ENCODE measurements at regions not wholly inside any gene's neighbourhood (a gene's known extent, or its start where the extent isn't known, plus 50 kb on each side); places are given as distances from the start of the nearest gene placed in this dataset.

DNA sequence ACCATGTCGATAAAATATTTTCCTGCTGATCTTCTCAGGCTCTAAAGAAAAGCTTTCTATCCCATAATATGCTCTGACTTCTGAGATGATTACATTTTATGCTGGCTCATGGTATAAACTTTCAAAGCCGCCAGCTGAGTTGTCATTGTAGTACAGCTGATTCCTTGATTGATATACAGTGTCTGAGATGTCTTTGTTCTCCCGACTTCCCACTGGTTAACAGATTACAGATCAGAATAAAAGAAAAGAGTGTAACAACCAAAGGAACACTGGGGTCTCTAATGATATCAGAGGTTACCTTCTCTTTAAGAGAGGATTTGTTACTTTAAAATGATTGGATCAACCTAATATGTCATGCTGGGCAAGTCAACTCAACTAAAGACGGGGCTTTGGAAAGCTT lies 485.4 kb upstream of the LRRC7 start:
- no peak for TF ChIP-seq FOXM1 (IDR thresholded peaks at IDR 0.05; ENCODE audit: borderline replicate concordance)
- TF ChIP-seq, protein P1, sequence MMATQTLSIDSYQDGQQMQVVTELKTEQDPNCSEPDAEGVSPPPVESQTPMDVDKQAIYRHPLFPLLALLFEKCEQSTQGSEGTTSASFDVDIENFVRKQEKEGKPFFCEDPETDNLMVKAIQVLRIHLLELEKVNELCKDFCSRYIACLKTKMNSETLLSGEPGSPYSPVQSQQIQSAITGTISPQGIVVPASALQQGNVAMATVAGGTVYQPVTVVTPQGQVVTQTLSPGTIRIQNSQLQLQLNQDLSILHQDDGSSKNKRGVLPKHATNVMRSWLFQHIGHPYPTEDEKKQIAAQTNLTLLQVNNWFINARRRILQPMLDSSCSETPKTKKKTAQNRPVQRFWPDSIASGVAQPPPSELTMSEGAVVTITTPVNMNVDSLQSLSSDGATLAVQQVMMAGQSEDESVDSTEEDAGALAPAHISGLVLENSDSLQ (IDR thresholded peaks at IDR 0.05), result no peak
- no peak for TF ChIP-seq BHLHE40 (IDR thresholded peaks at IDR 0.05; ENCODE audit: borderline replicate concordance)
- TF ChIP-seq SP1 (IDR thresholded peaks at IDR 0.05), result no peak

Data from HEK293T (cell line).